Stomach (tissue), 8 donors: ENCODE measurements at regions not wholly inside any gene's neighbourhood (a gene's known extent, or its start where the extent isn't known, plus 50 kb on each side); places are given as distances from the start of the nearest gene placed in this dataset.

Experiments used
- DNase-seq, 2 donors: peaks; one replicate each; pipeline versions ENCODE4 v3.0.0 to v3.0.0-alpha.2; 2013 to 2019
- H3K27ac ChIP-seq, 5 donors: fragments of 200-600 bp in 4 of 5; sonication (generic) in 4 of 5; one replicate each; pipeline ENCODE4 v1.5.1; 2013 to 2019; ENCODE audit warnings: mild to moderate bottlenecking in 1 of 5, moderate library complexity in 1 of 5
- H3K27me3 ChIP-seq, 3 donors: fragments of 200-600 bp; sonication (generic); one replicate each; pipeline ENCODE4 v1.5.1; 2017 to 2019; ENCODE audit warnings: mixed run types in 1 of 3
- H3K36me3 ChIP-seq, 4 donors: fragments of 200-600 bp; sonication (generic); 1 replicate in 3 of 4; 2 replicates in 1 of 4; pipeline ENCODE4 v1.5.1; 2016 to 2019
- H3K4me1 ChIP-seq, 4 donors: fragments of 200-600 bp; sonication (generic); one replicate each; pipeline ENCODE4 v1.5.1; 2016 to 2019
- H3K4me3 ChIP-seq, 4 donors: fragments of 200-600 bp; sonication (generic) in 3 of 4; one replicate each; pipeline ENCODE4 v1.5.1; 2016 to 2019; ENCODE audit warnings: mild to moderate bottlenecking in 1 of 4
- H3K9me3 ChIP-seq, 4 donors: fragments of 200-600 bp; sonication (generic); one replicate each; pipeline ENCODE4 v1.5.1; 2016 to 2019
- EP300 ChIP-seq: sonication (generic); formaldehyde crosslinking; IDR thresholded peaks from one replicate; pipeline ENCODE4 v1.6.1; 2017; ENCODE audit warnings: antibody characterized with exemption
- POLR2A ChIP-seq, 4 donors: fragments of 450-650 bp; IDR thresholded peaks; one replicate each; pipeline ENCODE4 v1.6.1; 2016; ENCODE audit warnings: antibody characterized with exemption in 4 of 4, control low read depth in 2 of 4, mild to moderate bottlenecking in 1 of 4, moderate library complexity in 1 of 4
- POLR2AphosphoS5 ChIP-seq, 3 donors: sonication (generic); formaldehyde crosslinking; IDR thresholded peaks; one replicate each; pipeline ENCODE4 v1.6.1; 2016; ENCODE audit warnings: antibody characterized with exemption in 3 of 3
- WGBS, 5 donors: extraction: QIAGEN DNeasy Blood & Tissue Kit in 3 of 5; methylation state at CpG; one replicate each; pipeline versions ENCODE4 v1.1.5 to v1.1.7; 2013 to 2018; 5-methylcytosine and 5-hydroxymethylcytosine counted together
- intact Hi-C: fragments of 100-400 bp; cut with DNase I; formaldehyde crosslinking; loops from one replicate; pipeline ENCODE4 v1.15.1; 2023; ENCODE audit warnings: low total_unique reads
- TF ChIP-seq, protein P1 (sequence below), 7 experiments: fragments of 450-650 bp in 4 of 7; fragments of 200-600 bp in 3 of 7; sonication (generic) in 3 of 7; IDR thresholded peaks; one replicate each; pipeline ENCODE4 v1.5.1; 2016 to 2019; ENCODE audit warnings: antibody characterized with exemption in 7 of 7, control low read depth in 2 of 7, mild to moderate bottlenecking in 1 of 7
- donor health status: healthy with polysubstance abuse.
- donor health status: Bipolar disorder and iron deficiency.
- donor health status: healthy.

- peaks cover 0 to 10% (median 6%) of the 10 kb centered on the region in 3 donors for H3K27me3 ChIP-seq
- DNase-seq, result no peak
- intact Hi-C loops, result no loop called here
- H3K4me3 ChIP-seq, result no peak overlapping the region
- TF ChIP-seq, protein P1, sequence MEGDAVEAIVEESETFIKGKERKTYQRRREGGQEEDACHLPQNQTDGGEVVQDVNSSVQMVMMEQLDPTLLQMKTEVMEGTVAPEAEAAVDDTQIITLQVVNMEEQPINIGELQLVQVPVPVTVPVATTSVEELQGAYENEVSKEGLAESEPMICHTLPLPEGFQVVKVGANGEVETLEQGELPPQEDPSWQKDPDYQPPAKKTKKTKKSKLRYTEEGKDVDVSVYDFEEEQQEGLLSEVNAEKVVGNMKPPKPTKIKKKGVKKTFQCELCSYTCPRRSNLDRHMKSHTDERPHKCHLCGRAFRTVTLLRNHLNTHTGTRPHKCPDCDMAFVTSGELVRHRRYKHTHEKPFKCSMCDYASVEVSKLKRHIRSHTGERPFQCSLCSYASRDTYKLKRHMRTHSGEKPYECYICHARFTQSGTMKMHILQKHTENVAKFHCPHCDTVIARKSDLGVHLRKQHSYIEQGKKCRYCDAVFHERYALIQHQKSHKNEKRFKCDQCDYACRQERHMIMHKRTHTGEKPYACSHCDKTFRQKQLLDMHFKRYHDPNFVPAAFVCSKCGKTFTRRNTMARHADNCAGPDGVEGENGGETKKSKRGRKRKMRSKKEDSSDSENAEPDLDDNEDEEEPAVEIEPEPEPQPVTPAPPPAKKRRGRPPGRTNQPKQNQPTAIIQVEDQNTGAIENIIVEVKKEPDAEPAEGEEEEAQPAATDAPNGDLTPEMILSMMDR (IDR thresholded peaks at IDR 0.05), result no peak
- TF ChIP-seq POLR2AphosphoS5 (IDR thresholded peaks at IDR 0.05) (no peak), POLR2A (IDR thresholded peaks at IDR 0.05) (no peak), EP300 (no peak)
- no peaks in the 10 kb centered on the region for H3K9me3 ChIP-seq
- H3K36me3 ChIP-seq, result no peaks in the 10 kb centered on the region
- H3K4me1 ChIP-seq, result no peaks in the 10 kb centered on the region
- WGBS, 5 donors, result 33 to 48% (median 36%) methylated on average over 18 to 20 of the region's 20 CpGs
- H3K27ac ChIP-seq, result no peak overlapping the region
These were observed 69.8 kb upstream of the IRX4 start for GRCh38 chr5:1952444-1953099.

- 43 to 64% (median 48%) methylated on average over 8 of the region's 8 CpGs for WGBS, 5 donors
- TF ChIP-seq, protein P1 (IDR thresholded peaks at IDR 0.05), result no peak
- no peak for TF ChIP-seq EP300
- no peak for TF ChIP-seq POLR2A (IDR thresholded peaks at IDR 0.05)
- TF ChIP-seq POLR2AphosphoS5 (IDR thresholded peaks at IDR 0.05), result no peak
- DNase-seq, result no peak
- H3K27me3 ChIP-seq, result peaks cover 0 to 10% (median 6%) of the 10 kb centered on the region in 3 donors
- H3K4me1 ChIP-seq, result no peaks in the 10 kb centered on the region
- H3K4me3 ChIP-seq, result no peak overlapping the region
- intact Hi-C loops, result no loop called here
- H3K9me3 ChIP-seq, result no peaks in the 10 kb centered on the region
- H3K27ac ChIP-seq, result no peak overlapping the region
- H3K36me3 ChIP-seq, result no peaks in the 10 kb centered on the region
These were observed 69.3 kb upstream of the IRX4 start for GRCh38 chr5:1952021-1952420.

- H3K27ac ChIP-seq, result no peak overlapping the region
- H3K36me3 ChIP-seq, result no peaks in the 10 kb centered on the region
- no peaks in the 10 kb centered on the region for H3K9me3 ChIP-seq
- no peak for TF ChIP-seq POLR2AphosphoS5 (IDR thresholded peaks at IDR 0.05)
- TF ChIP-seq, protein P1 (IDR thresholded peaks at IDR 0.05), result no peak
- no peak for TF ChIP-seq POLR2A (IDR thresholded peaks at IDR 0.05)
- no peak for TF ChIP-seq EP300
- no peak overlapping the region for H3K4me3 ChIP-seq
- WGBS, 5 donors, result 91 to 97% (median 96%) methylated on average over 19 to 54 of the region's 54 CpGs
- peaks cover 0 to 10% (median 6%) of the 10 kb centered on the region in 3 donors for H3K27me3 ChIP-seq
- H3K4me1 ChIP-seq, result no peaks in the 10 kb centered on the region
- intact Hi-C loops, result no loop called here
- no peak for DNase-seq
These were observed 68.6 kb upstream of the IRX4 start for GRCh38 chr5:1951165-1951816.

- 93 to 99% (median 95%) methylated on average over 9 to 22 of the region's 22 CpGs for WGBS, 5 donors
- Histone ChIP-seq H3K27ac (no peak overlapping the region), H3K36me3 (no peaks in the 10 kb centered on the region), H3K9me3 (no peaks in the 10 kb centered on the region), H3K27me3 (peaks cover 0 to 11% (median 9%) of the 10 kb centered on the region in 3 donors), H3K4me3 (no peak overlapping the region), H3K4me1 (no peaks in the 10 kb centered on the region)
- intact Hi-C loops, result no loop called here
- DNase-seq, result no peak
- TF ChIP-seq EP300, result no peak
These were observed 68.0 kb upstream of the IRX4 start for GRCh38 chr5:1950708-1951103.
